GM18951 (cell line): ENCODE measurements at regions not wholly inside any gene's neighbourhood (a gene's known extent, or its start where the extent isn't known, plus 50 kb on each side); places are given as distances from the start of the nearest gene placed in this dataset.

ENCODE experiments used
- POLR2A ChIP-seq: IDR thresholded peaks from 4 replicates; pipeline ENCODE4 v1.6.1; 2011; ENCODE audit warnings: mild to moderate bottlenecking; ENCODE audit not compliant: insufficient read length, insufficient read depth; ENCODE audit errors: extremely low read depth
- in situ Hi-C: fragments of 300-500 bp; cut with MboI; formaldehyde crosslinking; loops from one replicate; pipeline ENCODE4 v1.12.0; 2022; ENCODE audit warnings: low sequenced_read_pairs, mixed read lengths, inconsistent platforms; ENCODE audit not compliant: unreplicated experiment

- in situ Hi-C loops: no loop called here
- TF ChIP-seq POLR2A: no peak
Measured at GRCh38 chr10:123422261-123422660, 243.9 kb upstream of the GPR26 start.

- TF ChIP-seq POLR2A: no peak
- in situ Hi-C loops: no loop called here
Measured at GRCh38 chr10:123424537-123424936, 241.6 kb upstream of the GPR26 start.

- in situ Hi-C loops: no loop called here
- no peak for TF ChIP-seq POLR2A
Measured at GRCh38 chr10:123425680-123426079, 240.5 kb upstream of the GPR26 start.

- no peak for TF ChIP-seq POLR2A
- in situ Hi-C loops: no loop called here
Measured at GRCh38 chr10:123427165-123427786, 238.9 kb upstream of the GPR26 start.

- in situ Hi-C loops: no loop called here
- TF ChIP-seq POLR2A: no peak
Measured at GRCh38 chr10:123428391-123428790, 237.8 kb upstream of the GPR26 start.

GRCh38 chr10:123429706-123430221 lies 236.4 kb upstream of the GPR26 start:
- TF ChIP-seq POLR2A: no peak
- in situ Hi-C loops: no loop called here

- in situ Hi-C loops: no loop called here
- TF ChIP-seq POLR2A: no peak
Measured at GRCh38 chr10:123433539-123433938, 232.6 kb upstream of the GPR26 start.

- in situ Hi-C loops: no loop called here
- TF ChIP-seq POLR2A: no peak
Measured at GRCh38 chr10:123434435-123435039, 231.6 kb upstream of the GPR26 start.

GRCh38 chr10:123442901-123443300 lies 223.3 kb upstream of the GPR26 start:
- in situ Hi-C loops: no loop called here
- no peak for TF ChIP-seq POLR2A

- in situ Hi-C loops: no loop called here
- TF ChIP-seq POLR2A: no peak
Measured at GRCh38 chr10:123443924-123444323, 222.2 kb upstream of the GPR26 start.

- in situ Hi-C loops: no loop called here
- TF ChIP-seq POLR2A: no peak
Measured at GRCh38 chr10:123445261-123445775, 220.8 kb upstream of the GPR26 start.

GRCh38 chr10:123446449-123447156 lies 219.6 kb upstream of the GPR26 start:
- no peak for TF ChIP-seq POLR2A
- in situ Hi-C loops: no loop called here

- TF ChIP-seq POLR2A: no peak
- in situ Hi-C loops: no loop called here
Measured at GRCh38 chr10:123449234-123449962, 216.8 kb upstream of the GPR26 start.

- TF ChIP-seq POLR2A: no peak
- in situ Hi-C loops: no loop called here
Measured at GRCh38 chr10:123450956-123451605, 215.1 kb upstream of the GPR26 start.
